ENCODE measurements at regions not wholly inside any gene's neighbourhood (a gene's known extent, or its start where the extent isn't known, plus 50 kb on each side); places are given as distances from the start of the nearest gene placed in this dataset.

DNA sequence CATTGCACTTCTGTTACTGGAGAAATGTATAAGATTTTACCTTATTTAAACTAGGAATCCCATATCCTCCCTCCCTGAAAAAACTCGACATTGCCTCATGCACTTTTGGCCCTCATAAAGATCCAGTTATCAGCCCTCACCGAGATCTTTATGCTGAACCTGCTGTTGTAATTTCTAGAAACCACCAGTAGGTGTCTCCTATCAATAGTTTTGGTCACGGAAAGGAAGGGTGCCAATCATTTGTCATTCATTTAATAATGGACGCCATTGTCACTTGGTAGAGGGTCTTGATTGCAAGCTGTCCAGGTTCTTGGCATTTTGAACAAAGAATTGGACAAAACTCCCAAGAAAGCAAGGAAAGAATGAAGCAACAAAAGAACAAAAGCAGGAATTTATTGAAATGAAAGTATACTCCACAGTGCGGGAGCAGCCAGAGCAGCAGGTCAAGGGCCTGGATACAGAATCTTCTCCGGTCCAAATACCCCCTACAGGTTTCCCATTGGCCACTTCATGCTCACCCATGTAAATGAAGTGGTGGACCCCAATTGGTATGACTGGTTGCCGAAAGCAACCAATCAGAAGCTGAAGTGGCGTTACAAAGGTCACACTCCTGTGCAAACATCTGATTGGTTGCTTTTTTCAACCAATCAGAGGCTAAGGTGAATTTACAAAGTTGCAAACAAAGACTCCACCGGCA, 524.3 kb downstream of the PSAT1 start:
- no peak for DNase-seq

DNA sequence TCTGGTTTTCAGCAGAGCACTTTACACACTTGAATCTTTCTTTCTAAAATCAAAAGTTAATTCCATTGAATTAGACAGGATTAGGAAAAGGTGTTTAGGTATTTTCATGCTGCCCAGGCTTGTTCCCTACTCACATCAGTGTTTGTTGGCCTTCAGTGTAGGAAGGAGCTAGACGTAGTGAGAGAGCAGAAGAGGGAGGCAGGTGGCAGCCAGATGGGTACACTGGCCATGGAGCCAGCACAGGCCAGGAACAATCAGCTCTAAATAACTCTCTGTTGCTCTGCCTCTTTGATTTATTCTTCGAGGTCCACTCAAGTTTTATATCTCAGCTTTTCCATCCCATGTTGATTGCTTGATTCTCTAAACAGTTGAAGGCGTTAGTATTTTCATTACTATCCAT, 529.6 kb downstream of the PSAT1 start:
- DNase-seq: no peak

DNA sequence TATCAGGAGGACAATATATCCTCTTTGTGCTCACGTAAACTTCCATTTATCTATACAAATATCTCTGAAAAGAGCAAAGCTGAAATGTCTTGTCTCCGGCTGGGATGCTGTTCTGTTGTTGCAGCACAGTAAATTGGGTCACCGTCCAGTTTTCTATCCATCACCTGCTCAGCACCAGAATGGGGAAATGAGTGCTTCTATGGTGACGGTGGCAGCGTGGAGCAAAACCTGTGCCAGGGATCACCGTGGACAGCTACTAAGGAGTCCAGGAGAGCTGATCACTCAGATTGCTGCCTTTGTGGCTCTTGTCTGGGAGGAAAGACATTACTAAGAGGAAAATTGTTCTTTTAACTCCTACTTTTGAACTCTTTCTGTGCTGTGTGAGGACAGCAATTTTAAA, 531.6 kb downstream of the PSAT1 start:
- no peak for DNase-seq

DNA sequence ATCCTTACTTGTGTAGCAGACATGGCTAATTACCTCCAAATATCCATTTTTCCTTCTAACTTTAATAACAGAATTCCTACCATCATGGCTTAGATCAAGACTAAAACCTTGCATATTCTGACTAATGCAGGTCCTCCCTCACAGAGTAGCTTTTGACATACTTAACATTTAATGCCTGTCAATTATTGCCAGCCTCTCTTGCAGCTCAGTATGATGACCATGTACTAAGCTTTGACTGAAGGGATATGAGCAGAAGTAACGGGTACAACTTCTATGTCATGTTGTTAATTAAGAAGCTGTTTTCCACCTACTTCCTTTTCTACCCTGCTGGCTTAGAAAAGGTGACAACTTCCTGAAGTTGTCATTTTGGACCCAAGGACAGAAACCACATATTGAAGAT, 533.4 kb downstream of the PSAT1 start:
- no peak for DNase-seq

DNA sequence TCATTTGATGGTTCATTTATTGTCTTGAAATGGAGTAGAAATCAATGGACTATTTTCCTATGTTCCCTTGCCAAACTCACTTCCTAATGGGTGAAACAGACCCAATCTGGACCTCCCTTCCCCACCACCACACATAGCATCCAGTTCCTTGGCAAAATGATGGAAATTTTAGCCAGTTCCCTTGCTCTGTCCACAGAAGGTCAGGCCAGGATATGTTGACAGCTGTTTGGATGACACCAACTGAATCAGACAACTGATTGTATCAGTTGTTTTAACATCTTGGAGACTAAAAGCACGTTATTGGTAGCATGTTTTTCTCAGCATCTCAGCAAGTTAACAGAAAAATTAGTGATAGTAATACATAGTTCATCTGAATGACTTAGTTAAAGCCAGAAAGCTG, 534.8 kb downstream of the PSAT1 start:
- DNase-seq: no peak

DNA sequence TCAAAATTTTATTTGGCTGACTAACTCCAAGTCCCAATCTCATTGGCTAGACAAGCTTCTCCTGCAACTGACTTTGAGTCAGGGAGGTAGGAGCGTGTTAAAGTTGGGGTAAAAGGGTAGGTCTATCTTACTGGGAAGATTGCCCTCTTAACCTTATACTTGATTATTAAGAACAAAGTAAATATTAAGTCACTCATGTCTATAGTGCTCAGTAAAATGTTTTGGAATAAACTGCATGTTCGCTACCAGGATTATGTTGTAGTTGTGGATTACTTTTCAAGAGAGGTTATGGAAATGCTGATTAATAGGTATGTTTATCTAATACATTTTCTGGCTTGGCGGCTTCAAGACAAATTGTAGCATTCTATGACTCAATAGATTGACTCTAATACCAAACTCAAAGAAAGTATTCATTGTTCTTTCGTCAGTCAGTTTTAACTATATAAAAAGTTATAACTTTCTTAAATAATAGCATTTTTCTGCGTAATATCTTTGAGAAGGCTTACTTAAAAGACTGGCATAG, 539.1 kb downstream of the PSAT1 start:
- DNase-seq: no peak

DNA sequence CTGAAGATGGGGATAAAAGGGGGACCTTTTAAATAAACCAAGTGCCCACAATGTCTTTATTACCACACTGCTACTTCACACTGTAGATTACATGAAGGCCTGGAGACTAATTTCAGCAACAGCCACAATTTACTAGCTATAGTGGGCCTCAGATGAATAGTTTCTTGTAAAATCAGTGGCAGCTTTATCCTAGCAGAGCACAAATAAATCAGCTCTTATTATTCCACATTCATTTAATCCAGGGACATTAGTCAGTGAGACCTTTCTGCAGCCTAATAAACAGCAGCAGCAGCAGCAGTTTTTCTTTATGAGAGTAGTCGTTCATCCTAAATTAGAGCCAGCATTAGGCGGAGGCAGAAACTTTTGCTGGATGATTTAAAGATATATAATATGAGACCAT, 542.3 kb downstream of the PSAT1 start:
- no peak for DNase-seq

DNA sequence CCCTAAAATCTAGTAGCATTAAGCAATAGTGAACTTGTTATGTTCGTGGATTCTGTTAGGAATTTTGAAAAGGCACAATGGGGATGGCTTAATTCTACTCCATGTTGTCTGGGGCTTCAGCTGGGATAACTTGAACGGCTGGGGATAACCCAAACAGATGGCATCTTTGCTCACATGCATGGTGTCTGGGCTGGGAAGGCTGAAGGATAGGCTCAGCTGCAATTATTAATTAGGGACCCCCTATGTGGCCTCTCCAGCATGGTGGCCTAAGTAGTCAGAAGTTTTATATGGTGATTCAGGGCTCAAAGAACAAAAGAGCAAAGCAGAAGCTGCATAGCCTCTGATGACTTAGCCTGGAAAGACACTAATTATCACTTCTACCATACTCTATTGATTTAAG, 551.1 kb downstream of the PSAT1 start:
- no peak for DNase-seq

DNA sequence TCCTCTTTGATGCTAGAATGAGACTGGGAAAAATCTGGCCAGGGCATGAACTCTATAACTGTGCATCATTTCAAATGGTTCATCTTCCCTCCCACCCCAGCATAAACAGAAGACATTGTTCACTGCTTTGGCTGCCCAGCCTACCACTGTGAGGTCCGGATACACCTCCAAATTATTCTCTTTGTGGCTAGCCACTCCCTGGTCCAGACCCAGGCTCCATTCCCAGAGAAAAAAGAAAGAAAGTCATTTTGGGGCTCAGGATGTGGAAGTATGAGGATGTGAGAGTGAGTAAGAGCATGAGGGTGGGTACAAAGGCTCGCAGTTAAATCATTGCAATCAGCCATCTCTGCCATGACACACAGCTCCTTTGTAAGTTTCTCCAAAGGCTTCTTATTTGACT, 559.2 kb downstream of the PSAT1 start:
- no peak for DNase-seq

DNA sequence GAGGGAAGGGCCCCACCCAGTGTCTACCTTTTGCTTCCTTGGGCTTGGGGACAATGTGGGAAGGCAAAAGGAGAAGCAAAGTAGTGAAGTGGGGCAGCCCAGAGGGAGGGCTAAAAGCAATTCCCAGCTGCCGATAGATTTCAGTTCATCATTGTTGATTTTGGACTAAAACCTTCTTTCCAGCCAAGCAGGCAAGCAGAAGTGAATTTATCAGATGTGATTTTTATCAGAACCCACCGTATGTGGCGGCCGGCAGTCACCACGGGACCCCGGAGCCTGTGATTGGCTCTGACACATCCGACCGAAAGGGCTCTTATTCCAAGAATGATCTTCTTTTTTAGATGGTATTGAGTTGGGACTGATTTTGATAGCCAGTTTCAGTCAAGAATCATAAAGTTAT, 559.9 kb downstream of the PSAT1 start:
- no peak for DNase-seq

DNA sequence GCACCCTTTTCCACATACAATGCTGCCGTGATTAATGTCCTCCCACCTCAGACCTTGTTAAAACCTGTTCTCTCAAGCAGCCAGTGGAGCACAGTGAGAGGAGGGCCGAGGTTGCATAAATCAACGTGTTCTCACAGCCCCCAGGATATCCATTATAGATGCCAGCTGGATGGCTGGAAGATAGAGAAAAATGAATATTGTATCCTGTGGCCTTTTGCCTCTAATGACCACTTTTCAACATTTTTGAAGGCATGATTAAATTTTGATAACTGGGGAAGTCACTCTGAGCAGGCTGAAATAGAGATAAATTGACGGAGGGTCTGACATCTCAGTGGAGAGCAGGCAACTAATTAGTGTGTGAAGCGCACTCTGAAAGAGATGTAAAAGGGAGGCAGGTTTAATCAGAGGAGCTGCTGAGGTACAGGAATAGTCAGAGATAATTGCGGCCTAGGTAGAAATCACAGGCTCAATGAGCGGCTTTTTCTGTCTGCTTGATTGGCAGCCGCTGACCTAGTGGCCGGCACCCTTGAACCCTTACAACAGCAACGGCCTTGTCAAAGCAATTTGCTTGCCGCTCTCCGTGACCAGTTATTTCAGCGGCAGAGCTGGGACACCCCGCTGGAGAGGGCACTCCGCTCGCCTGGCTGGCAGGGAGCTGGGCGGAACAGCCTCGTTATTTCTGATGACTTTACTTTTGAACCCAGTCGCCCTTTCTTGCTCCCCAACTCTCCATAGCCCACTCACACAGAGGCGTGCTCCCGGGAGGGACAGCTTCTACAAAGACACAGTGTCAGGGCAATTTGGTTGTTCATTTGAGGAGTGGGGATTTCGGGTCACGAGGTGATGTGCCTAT, 560.7 kb downstream of the PSAT1 start:
- no peak for DNase-seq

DNA sequence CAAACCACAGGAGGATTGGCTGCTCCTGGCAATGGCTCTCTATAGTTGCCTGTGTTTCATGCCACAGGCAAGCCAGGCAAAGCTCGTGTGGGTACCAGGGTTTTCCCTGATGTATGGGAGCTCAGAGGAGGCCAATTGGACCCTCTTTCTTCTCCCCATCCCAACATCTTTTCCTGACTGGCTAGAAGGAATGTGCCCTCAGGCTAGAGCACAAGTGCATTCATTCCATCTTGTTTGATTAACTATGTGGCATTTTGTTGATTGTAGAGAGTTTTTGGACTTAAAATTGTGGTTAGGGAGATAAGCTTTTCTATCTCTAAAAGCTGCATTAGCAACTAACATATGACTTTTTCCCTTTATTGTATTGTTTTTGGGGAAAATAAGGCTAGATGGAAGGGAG, 561.3 kb downstream of the PSAT1 start:
- no peak for DNase-seq

DNA sequence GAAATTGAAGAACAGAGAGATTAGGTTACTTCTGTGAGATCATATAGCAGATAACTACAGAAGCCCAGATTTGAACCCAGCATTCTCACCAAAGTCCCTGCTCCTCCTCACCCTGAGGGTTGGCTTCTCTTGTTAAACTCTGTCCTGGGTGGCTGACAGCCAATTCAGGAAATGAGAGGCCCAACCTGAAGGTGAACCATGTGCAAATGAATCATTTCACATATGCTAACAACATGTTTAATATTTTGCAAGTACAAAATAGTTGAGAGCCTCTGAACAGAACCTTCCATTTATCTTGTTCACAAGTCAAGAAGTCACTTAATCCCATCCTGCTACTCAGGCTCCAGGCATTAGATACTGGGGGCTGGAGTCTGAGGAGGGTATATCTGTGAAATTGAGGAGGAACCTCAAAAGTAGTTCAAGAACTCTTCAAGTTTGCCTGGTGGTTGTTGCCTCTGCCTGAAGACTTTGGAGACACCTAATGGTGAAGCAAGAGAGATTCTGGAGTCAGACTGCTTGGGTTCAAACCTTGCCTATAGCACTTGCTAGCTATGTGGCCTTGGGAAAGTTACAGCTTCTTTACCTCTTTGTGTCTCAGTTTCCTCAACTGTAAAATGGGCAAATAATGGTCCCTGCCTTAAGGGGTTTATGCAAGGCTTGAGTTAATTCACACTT, 564.0 kb downstream of the PSAT1 start:
- DNase-seq: no peak

DNA sequence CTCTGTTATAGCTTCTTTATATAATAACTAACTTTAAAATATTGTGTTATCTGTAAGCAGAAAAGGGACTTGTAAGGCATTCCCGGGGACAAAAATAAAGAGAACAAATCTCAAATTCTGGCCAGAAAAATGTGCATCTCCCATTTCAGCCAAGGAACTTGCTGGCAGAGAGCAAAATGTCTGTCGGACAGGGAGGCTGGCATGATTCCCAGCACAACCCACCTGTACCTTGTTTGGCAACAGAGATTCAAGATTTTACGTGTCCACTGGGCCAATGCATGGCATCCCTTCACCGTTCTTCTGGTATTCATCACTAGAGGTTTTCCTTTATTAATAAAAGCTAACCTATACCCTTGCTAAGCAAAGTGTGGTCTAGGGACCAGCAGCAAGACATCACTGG, 566.6 kb downstream of the PSAT1 start:
- DNase-seq: no peak

DNA sequence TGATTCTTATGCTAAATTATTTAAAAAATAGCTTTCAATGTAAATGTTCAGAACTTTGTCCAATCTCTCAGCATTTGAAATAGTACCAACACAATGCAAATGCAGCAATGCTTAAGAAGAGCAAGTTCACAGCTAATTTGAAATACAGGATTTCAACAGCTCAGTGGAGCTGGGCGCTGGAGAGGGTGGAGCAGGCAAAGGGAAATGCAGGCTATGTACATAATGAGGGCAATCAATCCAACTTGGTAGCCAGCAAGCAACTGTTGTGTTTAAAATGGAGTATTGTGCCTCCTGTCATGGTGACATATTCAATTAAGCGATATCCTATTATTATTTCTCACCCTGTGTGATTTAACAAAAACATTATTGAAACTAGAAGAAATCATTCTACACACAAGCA, 568.8 kb downstream of the PSAT1 start:
- DNase-seq: no peak

DNA sequence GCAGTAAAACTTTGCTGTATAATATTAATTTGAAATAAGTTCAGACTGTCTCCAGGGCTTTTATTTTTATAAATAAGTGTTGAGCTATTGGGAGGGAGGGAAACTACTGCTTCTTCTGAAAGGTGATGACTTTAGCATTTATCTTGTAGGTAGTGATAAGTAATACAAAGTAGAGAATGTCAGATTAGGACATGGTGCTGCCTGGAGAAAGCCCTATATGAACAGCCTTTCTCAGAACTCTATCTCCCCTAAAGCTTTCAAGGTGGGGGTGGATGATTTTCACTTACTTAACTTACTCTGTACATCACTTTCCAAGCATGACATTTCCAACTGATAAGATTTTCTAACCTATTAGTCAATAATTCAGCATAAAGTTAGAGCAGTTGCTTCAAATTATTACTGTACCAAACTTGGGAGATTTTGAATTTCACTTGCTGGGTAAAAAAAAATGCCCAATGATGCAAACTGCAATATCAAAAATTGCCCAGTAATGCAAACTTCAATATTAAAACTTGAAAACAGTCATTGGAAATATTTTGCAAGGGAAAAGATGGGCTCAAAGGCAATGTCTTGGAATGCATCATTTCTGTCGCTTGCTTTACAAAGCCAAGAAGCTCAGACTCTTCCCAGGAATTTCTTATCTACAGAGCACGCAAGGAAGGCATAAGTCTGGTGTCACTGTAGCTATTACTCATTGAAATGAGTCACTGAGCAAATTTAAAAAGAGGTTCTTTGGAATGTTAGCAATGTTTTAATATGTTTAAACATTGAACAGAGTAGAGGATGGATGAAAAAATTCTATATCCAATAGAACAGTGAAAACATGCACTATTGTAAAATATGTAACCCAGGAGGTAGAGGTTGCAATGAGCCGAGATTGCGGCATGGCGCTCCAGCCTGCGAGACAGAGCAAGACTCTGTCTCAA, 569.5 kb downstream of the PSAT1 start:
- DNase-seq: no peak

DNA sequence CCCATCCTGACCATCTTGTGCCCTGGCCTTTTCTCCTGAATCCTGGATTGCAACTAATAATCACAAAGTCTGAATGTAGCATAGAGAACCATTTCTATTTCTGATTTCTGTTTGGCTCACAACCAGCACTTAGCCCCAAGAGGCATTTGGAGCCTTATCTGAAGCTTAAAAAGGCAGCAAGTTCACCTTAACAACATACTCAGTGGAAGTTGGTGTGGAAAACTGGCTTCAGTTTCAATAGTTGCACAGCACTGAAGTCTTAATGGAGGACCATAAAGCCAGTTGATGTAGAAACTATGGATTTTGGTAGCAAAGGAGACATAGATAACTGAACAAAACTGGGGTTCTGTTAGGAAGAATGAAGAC, 574.1 kb downstream of the PSAT1 start:
- no peak for DNase-seq

DNA sequence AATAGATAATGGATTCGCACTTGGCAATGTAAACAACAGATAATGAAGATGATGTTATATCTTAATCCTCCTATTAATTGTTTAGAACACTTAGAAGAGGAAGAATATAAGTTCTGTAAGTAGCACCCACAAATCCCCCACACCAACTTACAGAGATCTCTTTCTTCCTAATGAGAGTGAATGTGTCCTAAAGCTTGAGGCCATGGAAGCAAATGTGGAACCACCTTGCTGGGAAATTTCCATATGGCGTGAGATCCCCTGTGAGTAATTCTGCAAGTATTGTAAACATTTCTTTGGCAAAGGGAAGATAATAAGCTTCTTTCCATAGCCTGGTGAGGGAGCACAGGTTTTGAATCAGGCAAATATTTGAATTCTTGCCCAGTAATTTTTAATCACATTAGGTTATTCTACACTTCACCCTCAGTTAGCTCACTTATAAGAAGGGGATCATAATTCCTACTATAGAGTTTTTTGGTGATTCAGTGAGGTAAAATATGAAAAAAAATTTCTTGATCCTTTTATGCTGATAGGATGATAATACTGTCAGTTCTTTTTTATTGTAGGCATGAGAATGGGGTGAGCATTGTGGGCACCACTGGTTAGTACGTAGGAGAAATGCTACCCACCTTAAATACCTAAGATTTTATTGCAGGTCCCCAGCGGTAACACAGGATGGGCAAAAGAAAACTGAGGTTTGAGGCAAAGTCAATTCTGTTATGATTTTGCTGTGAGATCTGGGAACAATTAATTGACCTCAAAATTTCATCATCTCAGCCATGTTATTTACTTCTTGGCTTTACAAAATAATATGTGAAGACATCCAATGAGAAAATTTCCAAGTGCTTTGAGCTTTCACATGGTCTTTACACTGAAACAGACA, 574.8 kb downstream of the PSAT1 start:
- DNase-seq: no peak

DNA sequence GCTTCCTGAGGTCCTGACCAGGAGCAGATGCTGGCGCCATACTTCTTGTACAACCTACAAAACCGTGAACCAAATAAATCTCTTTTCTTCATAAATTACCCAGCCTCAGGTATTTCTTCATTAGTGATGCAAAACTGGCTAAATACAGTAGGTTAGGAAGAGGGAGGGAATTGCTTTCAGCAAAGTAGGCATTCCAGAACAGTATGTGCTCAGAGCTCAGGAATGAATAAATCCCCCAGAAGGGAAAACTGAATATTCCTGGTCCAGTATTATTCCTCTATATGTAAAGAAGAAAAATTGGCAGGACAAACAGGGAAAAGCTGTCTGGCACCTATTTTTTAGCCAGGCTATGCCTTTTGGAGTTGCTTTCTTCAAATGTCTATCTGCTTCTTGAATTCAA, 577.1 kb downstream of the PSAT1 start:
- no peak for DNase-seq

DNA sequence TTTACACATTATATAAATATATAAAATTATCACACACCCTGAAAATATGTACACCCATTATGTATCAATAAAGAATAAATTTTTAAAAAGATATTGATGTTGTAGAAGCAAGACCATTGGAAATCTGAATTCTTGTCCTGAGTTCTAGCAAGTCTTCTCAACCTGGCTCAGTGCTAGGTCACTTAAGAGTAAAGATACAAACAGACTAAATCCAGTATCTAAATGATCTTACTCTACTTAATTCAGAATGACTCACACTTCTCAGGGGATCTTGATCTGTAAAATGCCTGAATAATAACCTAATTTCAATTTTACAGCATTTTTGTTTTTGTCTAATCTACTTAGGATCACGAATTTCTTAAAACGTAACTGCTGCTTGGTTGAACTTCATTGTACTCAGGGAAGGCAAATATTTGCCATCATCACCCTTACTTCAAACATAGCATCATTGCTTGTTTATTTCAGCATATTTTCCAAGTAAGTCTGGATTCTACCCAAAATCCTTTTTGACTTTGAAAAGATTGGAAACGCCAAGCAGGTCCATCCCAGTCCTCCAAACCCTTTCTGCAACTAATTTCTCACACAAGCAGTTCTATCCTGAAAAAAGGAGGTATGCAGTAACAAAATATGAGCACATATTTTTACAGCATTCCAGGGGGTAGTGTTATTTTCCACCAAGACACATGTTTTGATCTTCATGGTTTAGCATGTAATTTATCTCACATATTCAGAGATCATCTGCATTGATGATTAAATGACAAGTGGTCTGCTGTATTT, 582.6 kb downstream of the PSAT1 start:
- no peak for DNase-seq

DNA sequence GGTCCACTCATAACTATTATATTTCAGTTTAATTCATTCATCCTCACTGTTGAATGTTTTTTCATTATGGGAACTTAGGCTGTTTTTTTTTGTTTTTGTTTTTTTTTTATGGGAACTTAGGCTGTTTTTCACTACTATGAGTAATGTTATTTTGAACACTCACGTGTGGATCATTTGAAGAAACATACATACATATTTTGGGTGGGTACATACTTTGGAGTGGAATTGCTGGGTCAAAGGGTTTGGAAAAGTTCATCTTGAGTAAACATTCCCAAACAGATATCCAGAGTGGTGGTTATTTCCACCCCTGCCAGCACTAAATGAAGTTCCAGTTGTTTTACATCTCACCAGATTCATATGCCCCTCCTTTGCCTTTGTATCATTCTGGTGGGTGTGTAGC, 584.4 kb downstream of the PSAT1 start:
- DNase-seq: no peak
